K562 (cell line): ENCODE measurements at regions not wholly inside any gene's neighbourhood (a gene's known extent, or its start where the extent isn't known, plus 50 kb on each side); places are given as distances from the start of the nearest gene placed in this dataset.
"Not testable (repeated sequence)": the region's sequence is repeated elsewhere in the genome, so short reads cannot be mapped to it uniquely, and the experiment has no call there.

Experiments used
- ATAC-seq: fragments of 200-7000 bp; cut with Tn5 transposase; 3 replicates; pipeline ENCODE4 v1.9.1; 2020; ENCODE audit warnings: moderate library complexity
- BruUV-seq: library from RNA; stranded (reverse); fragments of 400-500 nt; replicated peaks from 2 replicates; lab custom pipeline; 2021; lab: Mats Ljungman, UMichigan
- CTCF ChIA-PET: fragments of 300-600 bp; formaldehyde crosslinking; extraction: SDS; loops from one replicate; lab custom pipeline; 2021; ENCODE audit warnings: low intra/inter-chr PET ratio; lab: Yijun Ruan, JAX
- POLR2A ChIA-PET: fragments of 300-600, 350-650 bp; sonication (Branson Sonifier 250); formaldehyde crosslinking; extraction: SDS; loops from one replicate; lab custom pipeline; 2021; ENCODE audit warnings: antibody characterized with exemption, inconsistent platforms; lab: Yijun Ruan, JAX
- DNase-seq, 4 experiments: peaks; one replicate each; pipeline versions ENCODE4 v3.0.0 to v3.0.0-alpha.2; 2011 to 2018; ENCODE audit warnings: low spot score in 3 of 4, mixed read lengths in 3 of 4; ENCODE audit errors: extremely low read depth in 1 of 4
- FAIRE-seq: peaks from 2 replicates; lab custom pipeline; 2011; peaks lifted over from hg19 to GRCh38; lab: Jason Lieb, UNC
- H2AFZ ChIP-seq: 2 replicates; pipeline ENCODE4 v1.6.0; 2011; ENCODE audit warnings: low read depth, low read length, control low read depth, inconsistent platforms
- H3K27ac ChIP-seq: fragments of 200-600 bp; 3 replicates; pipeline ENCODE4 v1.8.0; 2011; ENCODE audit warnings: low read depth, mild to moderate bottlenecking, control low read depth, inconsistent platforms, low read length, moderate library complexity, mixed read lengths; ENCODE audit errors: extremely low read depth
- H3K27me3 ChIP-seq, 2 experiments: fragments of 300-600 bp in 1 of 2; 2 replicates in 1 of 2; 3 replicates in 1 of 2; pipeline versions ENCODE4 v1.6.0 to v1.8.0; 2011; ENCODE audit warnings: inconsistent platforms in 2 of 2, low read length in 2 of 2, mild to moderate bottlenecking in 1 of 2, mixed read lengths in 1 of 2, moderate library complexity in 1 of 2; ENCODE audit not compliant: control insufficient read depth in 2 of 2, insufficient read depth in 2 of 2
- H3K36me3 ChIP-seq: fragments of 300-600 bp; 3 replicates; pipeline ENCODE4 v1.8.0; 2011; ENCODE audit warnings: mild to moderate bottlenecking, low read length, inconsistent platforms; ENCODE audit not compliant: control insufficient read depth, insufficient read depth
- H3K4me1 ChIP-seq, 2 experiments: fragments of 200-600 bp in 1 of 2; replicated peaks in 1 of 2; 2 replicates in 1 of 2; 3 replicates in 1 of 2; pipeline versions ENCODE4 v1.5.1 to v1.8.0; 2011; ENCODE audit warnings: inconsistent platforms in 2 of 2, low read length in 2 of 2, mild to moderate bottlenecking in 1 of 2, mixed read lengths in 1 of 2, moderate library complexity in 1 of 2; ENCODE audit not compliant: control insufficient read depth in 2 of 2, insufficient read depth in 2 of 2
- H3K4me2 ChIP-seq: 2 replicates; pipeline ENCODE4 v1.6.1; 2011; ENCODE audit warnings: low read length, control low read depth, inconsistent platforms, mixed read lengths; ENCODE audit not compliant: insufficient read depth
- H3K4me3 ChIP-seq: fragments of 200-600 bp; sonication (generic), shearing (Covaris generic); 2 replicates; pipeline ENCODE4 v1.5.1; 2016; ENCODE audit warnings: control low read depth, inconsistent platforms
- H3K79me2 ChIP-seq: fragments of 200-600 bp; 3 replicates; pipeline ENCODE4 v1.8.0; 2011; ENCODE audit warnings: low read length, inconsistent platforms; ENCODE audit not compliant: control insufficient read depth, insufficient read depth
- H3K9ac ChIP-seq, 2 experiments: 2 replicates each; pipeline versions ENCODE4 v1.6.0 to v1.6.1; 2011; ENCODE audit warnings: low read depth in 2 of 2, low read length in 2 of 2, control low read depth in 1 of 2, inconsistent platforms in 1 of 2, mild to moderate bottlenecking in 1 of 2, mixed read lengths in 1 of 2; ENCODE audit not compliant: insufficient read depth in 1 of 2
- H3K9me1 ChIP-seq: one replicate; pipeline ENCODE4 v1.6.0; 2011; ENCODE audit warnings: inconsistent platforms, mild to moderate bottlenecking, low read length, moderate library complexity; ENCODE audit not compliant: control insufficient read depth, insufficient read depth
- H3K9me3 ChIP-seq: replicated peaks from 2 replicates; pipeline ENCODE4 v1.5.1; 2011; ENCODE audit warnings: low read depth, low read length, inconsistent platforms; ENCODE audit not compliant: control insufficient read depth, insufficient read depth
- H4K20me1 ChIP-seq: replicated peaks from 2 replicates; pipeline ENCODE4 v1.6.1; 2011; ENCODE audit warnings: low read length, inconsistent platforms, mixed read lengths; ENCODE audit not compliant: control insufficient read depth, insufficient read depth
- NFYB ChIP-seq: IDR thresholded peaks from 2 replicates; pipeline ENCODE4 v1.6.1; 2011; ENCODE audit warnings: mild to moderate bottlenecking, moderate library complexity; ENCODE audit not compliant: insufficient read length; ENCODE audit errors: extremely low read depth
- POLR2G ChIP-seq: fragments of 200-400 bp; formaldehyde crosslinking; IDR thresholded peaks from 2 replicates; pipeline ENCODE4 v1.6.1; 2017; ENCODE audit warnings: low read depth, mild to moderate bottlenecking, antibody characterized with exemption, low read length, moderate library complexity
- ZNF146 ChIP-seq: IDR thresholded peaks from one replicate; pipeline ENCODE4 v1.6.1; 2018; ENCODE audit warnings: missing compliant biosample characterization; ENCODE audit not compliant: unreplicated experiment
- WGBS: fragments of 100-300 bp; shearing (Covaris generic); methylation state at CpG from one replicate; pipeline ENCODE4 v1.1.6; 2016; ENCODE audit warnings: low coverage, mixed read lengths; ENCODE audit not compliant: insufficient coverage; ENCODE audit errors: missing lambda C conversion rate; 5-methylcytosine and 5-hydroxymethylcytosine counted together
- in situ Hi-C: fragments of 300-500 bp; cut with MboI; formaldehyde crosslinking; loops from 4 replicates; pipeline ENCODE4 v1.15.0; 2018; ENCODE audit warnings: inconsistent platforms, mixed read lengths
- intact Hi-C: fragments of 100-400 bp; cut with micrococcal nuclease; formaldehyde crosslinking; loops from 2 replicates; pipeline ENCODE4 v1.14.2; 2022
- TF ChIP-seq, protein P1 (sequence below): fragments of 450-650 bp; IDR thresholded peaks from 2 replicates; pipeline ENCODE4 v1.6.1; 2017; ENCODE audit warnings: antibody characterized with exemption

DNA sequence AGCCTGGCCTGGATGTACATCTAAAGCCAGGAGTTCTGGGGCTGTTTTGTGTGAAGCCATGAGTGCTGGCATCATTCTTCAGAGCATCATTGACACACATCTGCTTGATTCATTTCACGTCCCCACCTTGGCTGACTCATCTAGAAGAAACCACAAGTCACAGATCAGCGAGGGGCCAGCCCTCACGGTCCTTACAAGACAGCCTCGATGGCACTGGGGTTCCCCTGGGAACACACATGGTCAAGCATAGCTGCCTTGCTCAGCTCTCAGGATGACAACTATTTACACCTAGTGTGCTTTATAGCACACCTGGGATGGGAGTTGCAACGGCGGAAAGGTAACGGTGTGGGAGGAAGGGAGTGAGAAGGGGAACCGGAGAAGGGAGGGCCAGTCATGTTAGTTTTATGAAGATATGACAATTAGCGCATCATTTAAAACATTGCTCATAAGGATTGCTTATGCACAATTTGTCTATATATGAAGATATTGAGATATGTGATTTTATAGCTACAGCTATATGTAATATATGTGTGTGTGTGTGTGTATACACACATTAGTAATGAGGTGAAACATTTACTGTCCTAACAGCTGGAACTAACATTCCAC, 227.1 kb downstream of the RPLP1 start (continued):
- TF ChIP-seq, protein P1, sequence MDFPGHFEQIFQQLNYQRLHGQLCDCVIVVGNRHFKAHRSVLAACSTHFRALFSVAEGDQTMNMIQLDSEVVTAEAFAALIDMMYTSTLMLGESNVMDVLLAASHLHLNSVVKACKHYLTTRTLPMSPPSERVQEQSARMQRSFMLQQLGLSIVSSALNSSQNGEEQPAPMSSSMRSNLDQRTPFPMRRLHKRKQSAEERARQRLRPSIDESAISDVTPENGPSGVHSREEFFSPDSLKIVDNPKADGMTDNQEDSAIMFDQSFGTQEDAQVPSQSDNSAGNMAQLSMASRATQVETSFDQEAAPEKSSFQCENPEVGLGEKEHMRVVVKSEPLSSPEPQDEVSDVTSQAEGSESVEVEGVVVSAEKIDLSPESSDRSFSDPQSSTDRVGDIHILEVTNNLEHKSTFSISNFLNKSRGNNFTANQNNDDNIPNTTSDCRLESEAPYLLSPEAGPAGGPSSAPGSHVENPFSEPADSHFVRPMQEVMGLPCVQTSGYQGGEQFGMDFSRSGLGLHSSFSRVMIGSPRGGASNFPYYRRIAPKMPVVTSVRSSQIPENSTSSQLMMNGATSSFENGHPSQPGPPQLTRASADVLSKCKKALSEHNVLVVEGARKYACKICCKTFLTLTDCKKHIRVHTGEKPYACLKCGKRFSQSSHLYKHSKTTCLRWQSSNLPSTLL, result no peak
- TF ChIP-seq POLR2G (no peak), NFYB (no peak)

DNA sequence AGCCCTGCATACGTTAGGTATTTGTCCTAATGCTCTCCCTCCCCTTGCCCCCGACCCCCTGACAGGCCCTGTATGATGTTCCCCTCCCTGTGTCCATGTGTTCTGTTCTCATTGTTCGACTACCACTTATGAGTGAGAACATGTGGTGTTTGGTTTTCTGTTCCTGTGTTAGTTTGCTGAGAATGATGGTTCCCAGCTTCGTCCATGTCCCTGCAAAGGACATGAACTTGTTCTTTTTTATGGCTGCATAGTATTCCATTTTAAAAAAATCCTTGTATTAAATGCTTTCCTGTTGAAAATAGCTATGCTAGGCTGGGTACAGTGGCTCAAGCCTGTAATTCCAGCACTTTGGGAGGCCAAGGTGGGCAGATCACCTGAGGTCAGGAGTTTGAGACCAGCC, 232.2 kb downstream of the RPLP1 start:
- ATAC-seq, in situ Hi-C loops, H3K27ac ChIP-seq, intact Hi-C loops, H3K9me1 ChIP-seq, H3K4me1 ChIP-seq, H3K36me3 ChIP-seq, POLR2A ChIA-PET, BruUV-seq, H3K4me3 ChIP-seq, DNase-seq, H2AFZ ChIP-seq, H3K79me2 ChIP-seq, H3K27me3 ChIP-seq, H4K20me1 ChIP-seq, H3K4me2 ChIP-seq, FAIRE-seq, H3K9ac ChIP-seq, H3K9me3 ChIP-seq, CTCF ChIA-PET: not testable (repeated sequence)
- WGBS, result 0% methylated on average over 4 of the region's 4 CpGs
- TF ChIP-seq ZNF146 (CRISPR knock-in tag), result peak; percentile 65
